ENCODE measurements at regions not wholly inside any gene's neighbourhood (a gene's known extent, or its start where the extent isn't known, plus 50 kb on each side); places are given as distances from the start of the nearest gene placed in this dataset.

- TF ChIP-seq CTCF (IDR thresholded peaks at IDR 0.05) = no peak
- TF ChIP-seq POLR2A (IDR thresholded peaks at IDR 0.05) = no peak
These were observed 1015.8 kb downstream of the SORCS3 start for GRCh38 chr10:105656856-105657255.

Data from right lobe of liver (tissue), 4 donors.